ENCODE measurements at regions not wholly inside any gene's neighbourhood (a gene's known extent, or its start where the extent isn't known, plus 50 kb on each side); places are given as distances from the start of the nearest gene placed in this dataset.

DNA sequence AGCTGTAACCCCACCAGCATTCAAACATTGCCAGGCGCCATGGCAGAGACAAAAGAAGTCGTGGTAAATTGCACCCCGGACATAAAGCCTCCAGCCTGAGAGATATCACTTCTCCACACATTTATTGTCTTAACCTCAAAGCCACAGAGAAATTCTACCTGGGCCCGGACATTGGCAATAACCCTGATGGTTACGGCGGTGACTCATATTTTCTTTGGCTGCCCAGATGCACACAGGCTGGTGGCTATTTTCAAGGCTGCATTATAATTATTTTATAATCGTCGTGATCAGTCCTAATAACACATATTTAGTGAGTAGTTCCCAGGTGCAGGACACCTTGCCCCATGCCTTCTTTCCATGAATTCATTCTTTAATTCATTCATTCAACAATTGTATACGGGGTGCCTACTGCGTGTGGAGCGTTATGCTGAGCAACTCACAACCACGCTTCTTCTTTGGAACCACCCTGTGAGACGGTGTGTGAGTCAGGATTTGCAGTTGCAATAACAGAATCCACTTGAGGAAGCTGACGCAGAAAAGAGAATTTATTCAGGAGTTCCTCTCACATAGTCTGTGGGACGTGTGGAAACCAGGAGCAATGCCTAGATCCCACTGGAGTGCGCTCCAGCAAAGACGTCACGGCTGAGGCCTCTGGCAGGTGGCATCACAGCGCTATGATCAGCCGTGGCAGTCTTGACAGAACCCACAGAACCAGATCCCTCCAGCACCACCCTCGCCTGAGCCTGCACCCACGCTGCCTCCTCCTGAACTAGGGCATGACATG lies 245.7 kb downstream of the FOXL1 start:
- no peak for TF ChIP-seq YY1 (IDR thresholded peaks at IDR 0.05; ENCODE audit: insufficient read depth, insufficient read length)
- no peak for TF ChIP-seq SUZ12 (IDR thresholded peaks at IDR 0.05; ENCODE audit: extremely low read depth, insufficient read depth, insufficient read length)
